HG02623 (cell line): ENCODE measurements at regions not wholly inside any gene's neighbourhood (a gene's known extent, or its start where the extent isn't known, plus 50 kb on each side); places are given as distances from the start of the nearest gene placed in this dataset.
"Not testable (repeated sequence)": the region's sequence is repeated elsewhere in the genome, so short reads cannot be mapped to it uniquely, and the experiment has no call there.

ENCODE experiments used
- ATAC-seq: cut with Tn5 transposase; IDR thresholded peaks from one replicate; pipeline ENCODE4 v1.9.1; 2021; ENCODE audit warnings: moderate library complexity; ENCODE audit not compliant: unreplicated experiment

GRCh38 chr2:210376694-210377093 lies 61.7 kb upstream of the MYL1 start:
- ATAC-seq, result no peak

- no peak for ATAC-seq
These were observed 55.6 kb upstream of the MYL1 start for GRCh38 chr2:210370562-210370961.

- peak; percentile 49 for ATAC-seq
These were observed 51.7 kb upstream of the MYL1 start for GRCh38 chr2:210366675-210367080.

- ATAC-seq, result not testable (repeated sequence)
These were observed 50.5 kb upstream of the MYL1 start for GRCh38 chr2:210365475-210365874.
